Astrocyte (in vitro differentiated cells and primary cell): ENCODE measurements at regions not wholly inside any gene's neighbourhood (a gene's known extent, or its start where the extent isn't known, plus 50 kb on each side); places are given as distances from the start of the nearest gene placed in this dataset.

Experiments used
- DNase-seq: peaks from one replicate; pipeline ENCODE4 v3.0.0-alpha.2; 2010; ENCODE audit warnings: low read depth
- FAIRE-seq: peaks from 2 replicates; lab custom pipeline; 2011; peaks lifted over from hg19 to GRCh38; lab: Jason Lieb, UNC
- H2AFZ ChIP-seq: 2 replicates; pipeline ENCODE4 v1.6.0; 2012; ENCODE audit warnings: low read depth, low read length, inconsistent platforms
- H3K27ac ChIP-seq: 2 replicates; pipeline ENCODE4 v1.5.1; 2011; ENCODE audit warnings: low read depth, low read length, inconsistent platforms
- H3K27me3 ChIP-seq: 2 replicates; pipeline ENCODE4 v1.6.0; 2011; ENCODE audit warnings: low read length, inconsistent platforms; ENCODE audit not compliant: insufficient read depth
- H3K36me3 ChIP-seq: 2 replicates; pipeline ENCODE4 v1.5.1; 2011; ENCODE audit warnings: low read length, inconsistent platforms; ENCODE audit not compliant: insufficient read depth
- H3K4me1 ChIP-seq: 2 replicates; pipeline ENCODE4 v1.5.1; 2011; ENCODE audit warnings: low read length, inconsistent platforms; ENCODE audit not compliant: insufficient read depth
- H3K4me2 ChIP-seq: 2 replicates; pipeline ENCODE4 v1.6.0; 2012; ENCODE audit warnings: low read length, inconsistent platforms
- H3K4me3 ChIP-seq: 2 replicates; pipeline ENCODE4 v1.5.1; 2011; ENCODE audit warnings: low read depth, mild to moderate bottlenecking, low read length, inconsistent platforms; ENCODE audit not compliant: insufficient read depth
- H3K79me2 ChIP-seq: 2 replicates; pipeline ENCODE4 v1.6.0; 2012; ENCODE audit warnings: mild to moderate bottlenecking, low read length, inconsistent platforms; ENCODE audit not compliant: insufficient read depth
- H3K9ac ChIP-seq: 2 replicates; pipeline ENCODE4 v1.6.0; 2012; ENCODE audit warnings: mild to moderate bottlenecking, low read length, inconsistent platforms
- H3K9me3 ChIP-seq: 2 replicates; pipeline ENCODE4 v1.5.1; 2012; ENCODE audit warnings: low read depth, mild to moderate bottlenecking, low read length, inconsistent platforms; ENCODE audit not compliant: insufficient read depth
- H4K20me1 ChIP-seq: 2 replicates; pipeline ENCODE4 v1.6.0; 2012; ENCODE audit warnings: low read length, inconsistent platforms; ENCODE audit not compliant: insufficient read depth
- H3K27ac Mint-ChIP-seq: one replicate; pipeline ENCODE4 v1.8.0; 2021; ENCODE audit warnings: mild to moderate bottlenecking, mixed read lengths; ENCODE audit not compliant: unreplicated experiment
- H3K27me3 Mint-ChIP-seq: one replicate; pipeline ENCODE4 v1.8.0; 2021; ENCODE audit warnings: low read depth, mixed read lengths; ENCODE audit not compliant: unreplicated experiment
- H3K36me3 Mint-ChIP-seq: one replicate; pipeline ENCODE4 v1.8.0; 2021; ENCODE audit warnings: low read depth, mixed read lengths; ENCODE audit not compliant: unreplicated experiment
- H3K4me1 Mint-ChIP-seq: one replicate; pipeline ENCODE4 v1.8.0; 2021; ENCODE audit warnings: low read depth, mixed read lengths; ENCODE audit not compliant: unreplicated experiment
- H3K4me3 Mint-ChIP-seq: one replicate; pipeline ENCODE4 v1.8.0; 2021; ENCODE audit warnings: mild to moderate bottlenecking, moderate library complexity, mixed read lengths; ENCODE audit not compliant: unreplicated experiment
- H3K9me3 Mint-ChIP-seq: one replicate; pipeline ENCODE4 v1.8.0; 2021; ENCODE audit warnings: mild to moderate bottlenecking, mixed read lengths; ENCODE audit not compliant: unreplicated experiment
- CTCF ChIP-seq: IDR thresholded peaks from 2 replicates; pipeline ENCODE4 v1.5.1; 2011; ENCODE audit warnings: low read depth, mild to moderate bottlenecking, inconsistent platforms, low read length, moderate library complexity; ENCODE audit not compliant: insufficient read depth
- EZH2 ChIP-seq: IDR thresholded peaks from 2 replicates; pipeline ENCODE4 v1.6.1; 2012; ENCODE audit warnings: mild to moderate bottlenecking, low read length, inconsistent platforms; ENCODE audit not compliant: insufficient read depth

GRCh38 chr10:24790599-24790998 is 66.9 kb upstream of the ARHGAP21 start:
- Mint-ChIP-seq H3K4me3 (no peak overlapping the region), H3K27ac (no peak overlapping the region), H3K27me3 (no peaks in the 10 kb centered on the region), H3K4me1 (peaks cover 4% of the 10 kb centered on the region), H3K36me3 (no peaks in the 10 kb centered on the region), H3K9me3 (peaks cover 4% of the 10 kb centered on the region)
- no peaks in the 10 kb centered on the region for H3K27me3 ChIP-seq
- H3K4me1 ChIP-seq = no peaks in the 10 kb centered on the region
- FAIRE-seq (no peak), DNase-seq (peak; percentile 25)
- peak overlapping the region; percentile 55 for H2AFZ ChIP-seq
- no peaks in the 10 kb centered on the region for H3K79me2 ChIP-seq
- TF ChIP-seq CTCF (no peak), EZH2 (no peak)
- H3K4me3 ChIP-seq = no peak overlapping the region
- peak overlapping the region; percentile 10 for H3K4me2 ChIP-seq
- H3K27ac ChIP-seq = no peak overlapping the region
- H3K36me3 ChIP-seq = no peaks in the 10 kb centered on the region
- H3K9me3 ChIP-seq = no peaks in the 10 kb centered on the region
- no peaks in the 10 kb centered on the region for H4K20me1 ChIP-seq
- no peak overlapping the region for H3K9ac ChIP-seq

- H3K4me1 Mint-ChIP-seq = peaks cover 4% of the 10 kb centered on the region
Measured at GRCh38 chr10:24790073-24790472, 66.4 kb upstream of the ARHGAP21 start.

More at GRCh38 chr10:24790073-24790472, 66.4 kb upstream of the ARHGAP21 start:
- Mint-ChIP-seq H3K9me3 (peaks cover 4% of the 10 kb centered on the region), H3K27ac (no peak overlapping the region), H3K4me3 (no peak overlapping the region), H3K36me3 (no peaks in the 10 kb centered on the region), H3K27me3 (no peaks in the 10 kb centered on the region)
- H3K9me3 ChIP-seq = no peaks in the 10 kb centered on the region
- no peaks in the 10 kb centered on the region for H4K20me1 ChIP-seq
- FAIRE-seq (no peak), DNase-seq (no peak)
- H2AFZ ChIP-seq = peak overlapping the region; percentile 55
- no peaks in the 10 kb centered on the region for H3K4me1 ChIP-seq
- no peaks in the 10 kb centered on the region for H3K36me3 ChIP-seq
- peak overlapping the region; percentile 10 for H3K4me2 ChIP-seq
- H3K79me2 ChIP-seq = no peaks in the 10 kb centered on the region
- no peak overlapping the region for H3K4me3 ChIP-seq
- no peaks in the 10 kb centered on the region for H3K27me3 ChIP-seq
- TF ChIP-seq CTCF (no peak), EZH2 (no peak)
- no peak overlapping the region for H3K9ac ChIP-seq
- no peak overlapping the region for H3K27ac ChIP-seq
